H9 (cell line): ENCODE measurements at regions not wholly inside any gene's neighbourhood (a gene's known extent, or its start where the extent isn't known, plus 50 kb on each side); places are given as distances from the start of the nearest gene placed in this dataset.
A peak's percentile ranks its signal among the peaks of the same experiment; 100 is the strongest.

Experiments
- DNase-seq: peaks from one replicate; pipeline ENCODE4 v3.0.0-alpha.2; 2017
- H2AFZ ChIP-seq: one replicate; pipeline ENCODE4 v1.6.1; 2013; ENCODE audit warnings: mild to moderate bottlenecking, low read length, control low read depth, moderate library complexity
- H2AK5ac ChIP-seq: 2 replicates; pipeline ENCODE4 v1.6.1; 2013; ENCODE audit warnings: low read length, control low read depth, mixed read lengths; ENCODE audit not compliant: insufficient read length
- H2BK120ac ChIP-seq: one replicate; pipeline ENCODE4 v1.6.1; 2013; ENCODE audit warnings: low read depth, mild to moderate bottlenecking, low read length, control low read depth, inconsistent platforms; ENCODE audit not compliant: poor library complexity, severe bottlenecking
- H2BK12ac ChIP-seq: 2 replicates; pipeline ENCODE4 v1.6.1; 2013; ENCODE audit warnings: low read length, control low read depth, mixed read lengths, low read depth; ENCODE audit not compliant: insufficient read length
- H2BK15ac ChIP-seq: 2 replicates; pipeline ENCODE4 v1.6.1; 2013; ENCODE audit warnings: low read depth, low read length, control low read depth
- H2BK20ac ChIP-seq: one replicate; pipeline ENCODE4 v1.6.1; 2013; ENCODE audit warnings: low read depth, mild to moderate bottlenecking, low read length, control low read depth, inconsistent platforms; ENCODE audit not compliant: poor library complexity, severe bottlenecking
- H2BK5ac ChIP-seq: 2 replicates; pipeline ENCODE4 v1.6.1; 2013; ENCODE audit warnings: low read length, control low read depth, mixed read lengths; ENCODE audit not compliant: insufficient read length
- H3K14ac ChIP-seq: 2 replicates; pipeline ENCODE4 v1.6.1; 2013; ENCODE audit warnings: low read length, control low read depth; ENCODE audit not compliant: insufficient read depth
- H3K18ac ChIP-seq: 2 replicates; pipeline ENCODE4 v1.6.1; 2013; ENCODE audit warnings: low read depth, mild to moderate bottlenecking, mixed read lengths, low read length, control low read depth; ENCODE audit not compliant: insufficient read length
- H3K23ac ChIP-seq: 2 replicates; pipeline ENCODE4 v1.6.1; 2013; ENCODE audit warnings: low read length, control low read depth, mixed read lengths, low read depth; ENCODE audit not compliant: insufficient read length
- H3K23me2 ChIP-seq: 2 replicates; pipeline ENCODE4 v1.6.1; 2013; ENCODE audit warnings: low read depth, mild to moderate bottlenecking, mixed read lengths, low read length, control low read depth; ENCODE audit not compliant: insufficient read length, poor library complexity, severe bottlenecking
- H3K27ac ChIP-seq: 2 replicates; pipeline ENCODE4 v1.5.1; 2013; ENCODE audit warnings: low read length, control low read depth, mixed read lengths, low read depth; ENCODE audit not compliant: insufficient read length
- H3K27me3 ChIP-seq: 2 replicates; pipeline ENCODE4 v1.6.1; 2013; ENCODE audit warnings: low read length, control low read depth, inconsistent platforms; ENCODE audit not compliant: insufficient read depth
- H3K4ac ChIP-seq: 2 replicates; pipeline ENCODE4 v1.6.1; 2013; ENCODE audit warnings: low read depth, mild to moderate bottlenecking, control low read depth, inconsistent platforms, low read length, moderate library complexity
- H3K4me1 ChIP-seq: 2 replicates; pipeline ENCODE4 v1.6.1; 2013; ENCODE audit warnings: low read length, control low read depth, inconsistent platforms; ENCODE audit not compliant: insufficient read depth
- H3K4me2 ChIP-seq: 2 replicates; pipeline ENCODE4 v1.6.1; 2013; ENCODE audit warnings: low read length, control low read depth, mixed read lengths; ENCODE audit not compliant: insufficient read length, insufficient read depth
- H3K56ac ChIP-seq: 2 replicates; pipeline ENCODE4 v1.6.1; 2013; ENCODE audit warnings: low read depth, mild to moderate bottlenecking, mixed read lengths, low read length, control low read depth; ENCODE audit not compliant: insufficient read length
- H3K79me1 ChIP-seq: 2 replicates; pipeline ENCODE4 v1.6.1; 2013; ENCODE audit warnings: low read depth, mild to moderate bottlenecking, moderate library complexity, low read length, control low read depth, inconsistent platforms; ENCODE audit not compliant: insufficient read depth, poor library complexity, severe bottlenecking
- H3K79me2 ChIP-seq: 2 replicates; pipeline ENCODE4 v1.6.1; 2013; ENCODE audit warnings: low read length, control low read depth, inconsistent platforms; ENCODE audit not compliant: insufficient read depth
- H3K9ac ChIP-seq: 2 replicates; pipeline ENCODE4 v1.6.1; 2013; ENCODE audit warnings: low read length, control low read depth, mixed read lengths; ENCODE audit not compliant: insufficient read length; ENCODE audit errors: extremely low read depth
- H3K9me3 ChIP-seq: one replicate; pipeline ENCODE4 v1.6.1; 2013; ENCODE audit warnings: low read depth, low read length, inconsistent platforms; ENCODE audit not compliant: control insufficient read depth
- H3T11ph ChIP-seq: one replicate; pipeline ENCODE4 v1.6.1; 2013; ENCODE audit warnings: mild to moderate bottlenecking, low read length, control low read depth, inconsistent platforms
- H4K20me1 ChIP-seq: one replicate; pipeline ENCODE4 v1.6.1; 2013; ENCODE audit not compliant: control insufficient read depth, insufficient read length, insufficient read depth
- H4K5ac ChIP-seq: 2 replicates; pipeline ENCODE4 v1.6.1; 2013; ENCODE audit warnings: low read depth, mild to moderate bottlenecking, mixed read lengths, low read length, control low read depth; ENCODE audit not compliant: insufficient read length
- H4K8ac ChIP-seq: replicated peaks from 2 replicates; pipeline ENCODE4 v1.6.1; 2013; ENCODE audit warnings: low read length, control low read depth, mixed read lengths, low read depth; ENCODE audit not compliant: insufficient read length
- H4K91ac ChIP-seq: 2 replicates; pipeline ENCODE4 v1.6.1; 2013; ENCODE audit warnings: low read depth, mild to moderate bottlenecking, moderate library complexity, mixed read lengths, low read length, control low read depth; ENCODE audit not compliant: insufficient read length
- H3K27ac Mint-ChIP-seq, 3 experiments: 2 replicates in 2 of 3; 3 replicates in 1 of 3; pipeline ENCODE4 v1.8.0; 2020 to 2021; ENCODE audit warnings: mixed read lengths in 3 of 3, mild to moderate bottlenecking in 1 of 3, moderate library complexity in 1 of 3
- H3K27me3 Mint-ChIP-seq: 2 replicates; pipeline ENCODE4 v1.8.0; 2021; ENCODE audit warnings: low read depth, mild to moderate bottlenecking, moderate library complexity, mixed read lengths
- H3K36me3 Mint-ChIP-seq, 3 experiments: 2 replicates in 2 of 3; 3 replicates in 1 of 3; pipeline ENCODE4 v1.8.0; 2020 to 2021; ENCODE audit warnings: low read depth in 3 of 3, mixed read lengths in 3 of 3; ENCODE audit not compliant: insufficient read depth in 1 of 3
- H3K4me1 Mint-ChIP-seq, 2 experiments: 2 replicates each; pipeline ENCODE4 v1.8.0; 2020; ENCODE audit warnings: mixed read lengths in 2 of 2
- H3K4me3 Mint-ChIP-seq, 2 experiments: 2 replicates in 1 of 2; 3 replicates in 1 of 2; pipeline ENCODE4 v1.8.0; 2020 to 2021; ENCODE audit warnings: mild to moderate bottlenecking in 2 of 2, mixed read lengths in 2 of 2, moderate library complexity in 1 of 2
- H3K9me3 Mint-ChIP-seq, 2 experiments: 2 replicates in 1 of 2; 3 replicates in 1 of 2; pipeline ENCODE4 v1.8.0; 2020; ENCODE audit warnings: mild to moderate bottlenecking in 2 of 2, mixed read lengths in 2 of 2, moderate library complexity in 1 of 2
- CTCF ChIP-seq: fragments of 200-600 bp; sonication (generic); conservative IDR thresholded peaks from 3 replicates; pipeline ENCODE4 v1.8.0; 2021; ENCODE audit warnings: antibody characterized with exemption, mild to moderate bottlenecking
- whole genome bisulfite sequencing: extraction: QIAGEN DNeasy Blood & Tissue Kit; methylation state at CpG from one replicate; pipeline ENCODE4 v1.1.7; 2013; ENCODE audit warnings: missing lambda C conversion rate, low lambda C conversion rate, mixed read lengths; ENCODE audit not compliant: insufficient read length; ENCODE audit errors: extremely low coverage; 5-methylcytosine and 5-hydroxymethylcytosine counted together

GRCh38 chr3:126266850-126267168 is 86.4 kb upstream of the ALDH1L1 start:
- H3K9me3 ChIP-seq = no peaks in the 10 kb centered on the region
- H2AK5ac ChIP-seq = no peak overlapping the region
- TF ChIP-seq CTCF = no peak
- H3K79me1 ChIP-seq = no peaks in the 10 kb centered on the region
- no peak overlapping the region for H3K27ac ChIP-seq
- peaks cover 18% of the 10 kb centered on the region for H3K27me3 Mint-ChIP-seq
- H4K91ac ChIP-seq = peak overlapping the region; percentile 93
- H3K4me1 ChIP-seq = peaks cover 3% of the 10 kb centered on the region; the same call in 1 of the 2 replicates
- H3K4ac ChIP-seq = no peak overlapping the region
- peak overlapping the region; percentile 86 for H3K18ac ChIP-seq
- no peak overlapping the region for H2BK20ac ChIP-seq
- no peak overlapping the region for H2BK15ac ChIP-seq
- H3K4me1 Mint-ChIP-seq = peaks cover 31 to 35% of the 10 kb centered on the region in 2 experiments
- no peak overlapping the region for H2BK120ac ChIP-seq
- peaks cover 6% of the 10 kb centered on the region for H3K23me2 ChIP-seq
- no peak overlapping the region for H4K8ac ChIP-seq
- H2BK5ac ChIP-seq = no peak overlapping the region
- peaks cover 0 to 5% (median 2%) of the 10 kb centered on the region in 3 experiments; a peak in 3 of 7 replicates for H3K36me3 Mint-ChIP-seq
- peak overlapping the region; percentile 71 to 80; a peak in 4 of 5 replicates for H3K4me3 Mint-ChIP-seq
- no peak overlapping the region for H3T11ph ChIP-seq
- peak overlapping the region; percentile 69 for H3K4me2 ChIP-seq
- H3K9ac ChIP-seq = peak overlapping the region; percentile 6
- no CpG with 5 or more reads among the region's 8 CpGs for WGBS
- H3K9me3 Mint-ChIP-seq = peaks cover 3 to 5% of the 10 kb centered on the region in 2 experiments; a peak in 3 of 5 replicates
- peak overlapping the region; percentile 88 for H4K5ac ChIP-seq
- H3K27ac Mint-ChIP-seq = peak overlapping the region in 1 of 3 experiments; percentile 97; a peak in 2 of 7 replicates
- H4K20me1 ChIP-seq = no peaks in the 10 kb centered on the region
- H3K56ac ChIP-seq = no peak overlapping the region
- no peaks in the 10 kb centered on the region for H3K79me2 ChIP-seq
- DNase-seq = no peak
- no peak overlapping the region for H3K23ac ChIP-seq
- H3K27me3 ChIP-seq = no peaks in the 10 kb centered on the region; the same call in 1 of the 2 replicates
- H2AFZ ChIP-seq = no peak overlapping the region
- peak overlapping the region; percentile 96 for H3K14ac ChIP-seq
- peak overlapping the region; percentile 35 for H2BK12ac ChIP-seq
